MM.1S (cell line): ENCODE measurements at regions not wholly inside any gene's neighbourhood (a gene's known extent, or its start where the extent isn't known, plus 50 kb on each side); places are given as distances from the start of the nearest gene placed in this dataset.

Source experiments
- DNase-seq: peaks from one replicate; pipeline ENCODE4 v3.0.0-alpha.2; 2015
- H2AFZ ChIP-seq: fragments of 300-600 bp; sonication (generic); 2 replicates; pipeline ENCODE4 v1.6.0; 2016; ENCODE audit warnings: antibody characterized with exemption, low read length
- H3F3A ChIP-seq: fragments of 300-600 bp; sonication (generic); 2 replicates; pipeline ENCODE4 v1.6.1; 2016; ENCODE audit warnings: mild to moderate bottlenecking, antibody characterized with exemption, low read length, moderate library complexity, mixed read lengths; ENCODE audit not compliant: insufficient read depth
- H3K27ac ChIP-seq: fragments of 300-600 bp; sonication (generic); 2 replicates; pipeline ENCODE4 v1.5.1; 2016; ENCODE audit warnings: mild to moderate bottlenecking, low read length
- H3K27me3 ChIP-seq: fragments of 300-600 bp; sonication (generic); replicated peaks from 2 replicates; pipeline ENCODE4 v1.6.0; 2016; ENCODE audit warnings: low read length; ENCODE audit not compliant: insufficient read depth
- H3K36me3 ChIP-seq: fragments of 300-600 bp; sonication (generic); replicated peaks from 2 replicates; pipeline ENCODE4 v1.6.1; 2016; ENCODE audit warnings: mild to moderate bottlenecking, low read length, mixed read lengths; ENCODE audit not compliant: insufficient read depth
- H3K4me1 ChIP-seq: fragments of 300-600 bp; sonication (generic); 2 replicates; pipeline ENCODE4 v1.6.1; 2016; ENCODE audit warnings: low read length, mixed read lengths
- H3K4me2 ChIP-seq: fragments of 300-600 bp; sonication (generic); 2 replicates; pipeline ENCODE4 v1.6.0; 2016; ENCODE audit warnings: low read depth, low read length
- H3K4me3 ChIP-seq: fragments of 300-600 bp; sonication (generic); 2 replicates; pipeline ENCODE4 v1.5.1; 2016; ENCODE audit warnings: low read length, mixed read lengths
- H3K79me2 ChIP-seq: fragments of 300-600 bp; sonication (generic); 2 replicates; pipeline ENCODE4 v1.6.1; 2016; ENCODE audit warnings: mixed run types, low read length, mixed read lengths
- H3K9ac ChIP-seq: fragments of 300-600 bp; sonication (generic); 2 replicates; pipeline ENCODE4 v1.6.1; 2016; ENCODE audit warnings: low read length, mixed read lengths
- H3K9me2 ChIP-seq: fragments of 300-600 bp; sonication (generic); replicated peaks from 2 replicates; pipeline ENCODE4 v1.6.1; 2016; ENCODE audit warnings: mild to moderate bottlenecking, low read length, mixed read lengths; ENCODE audit not compliant: insufficient read depth
- H3K9me3 ChIP-seq: fragments of 300-600 bp; sonication (generic); replicated peaks from 2 replicates; pipeline ENCODE4 v1.6.1; 2016; ENCODE audit warnings: mild to moderate bottlenecking, low read length, mixed read lengths; ENCODE audit not compliant: insufficient read depth
- H4K20me1 ChIP-seq: fragments of 300-600 bp; sonication (generic); 2 replicates; pipeline ENCODE4 v1.6.1; 2016; ENCODE audit warnings: mild to moderate bottlenecking, low read length, moderate library complexity, mixed read lengths; ENCODE audit not compliant: insufficient read depth
- EZH2 ChIP-seq: fragments of 300-600 bp; sonication (generic); optimal IDR thresholded peaks from 2 replicates; pipeline ENCODE3; 2017; ENCODE audit warnings: low read depth, mild to moderate bottlenecking, antibody characterized with exemption, low read length, mixed read lengths
- EZH2phosphoT487 ChIP-seq: fragments of 300-600 bp; sonication (generic); IDR thresholded peaks from 2 replicates; pipeline ENCODE4 v1.6.1; 2018; ENCODE audit warnings: antibody characterized with exemption, low read length
- TF ChIP-seq, protein P1 (sequence below): fragments of 300-600 bp; sonication (generic); IDR thresholded peaks from 2 replicates; pipeline ENCODE4 v1.5.1; 2016; ENCODE audit warnings: antibody characterized with exemption, low read length, mixed read lengths

DNA sequence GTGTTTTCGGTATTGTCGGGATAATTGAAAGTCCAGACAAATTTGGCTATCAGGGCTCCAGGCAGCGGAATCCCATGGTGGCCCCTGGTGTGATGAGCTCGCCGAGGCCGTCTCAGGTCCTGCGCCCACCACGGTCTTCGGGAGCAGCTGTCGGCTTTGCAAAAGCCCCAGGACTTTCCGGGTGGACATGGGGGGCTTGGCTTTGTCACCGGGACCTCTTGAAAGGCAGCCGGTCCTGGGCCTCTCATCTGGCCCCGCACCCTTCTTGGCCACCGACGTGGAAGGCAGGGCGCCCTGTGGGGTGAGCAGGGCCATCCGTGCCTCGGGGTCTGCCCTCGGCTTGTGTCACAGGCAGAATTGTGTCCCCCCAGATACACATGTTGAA, 87.1 kb upstream of the ACTRT2 start:
- H3K9me2 ChIP-seq, result no peaks in the 10 kb centered on the region
- no peaks in the 10 kb centered on the region for H4K20me1 ChIP-seq
- TF ChIP-seq EZH2phosphoT487, result no peak
- no peak overlapping the region for H3K4me3 ChIP-seq
- no peaks in the 10 kb centered on the region for H3K36me3 ChIP-seq
- no peak overlapping the region for H2AFZ ChIP-seq
- no peak for DNase-seq
- no peak overlapping the region for H3K9ac ChIP-seq
- H3K27me3 ChIP-seq, result peaks cover 78% of the 10 kb centered on the region
- no peak overlapping the region for H3K27ac ChIP-seq
- no peaks in the 10 kb centered on the region for H3K4me1 ChIP-seq
- H3K9me3 ChIP-seq, result no peaks in the 10 kb centered on the region
- H3F3A ChIP-seq, result no peaks in the 10 kb centered on the region
- no peak overlapping the region for H3K4me2 ChIP-seq
- H3K79me2 ChIP-seq, result no peaks in the 10 kb centered on the region

DNA sequence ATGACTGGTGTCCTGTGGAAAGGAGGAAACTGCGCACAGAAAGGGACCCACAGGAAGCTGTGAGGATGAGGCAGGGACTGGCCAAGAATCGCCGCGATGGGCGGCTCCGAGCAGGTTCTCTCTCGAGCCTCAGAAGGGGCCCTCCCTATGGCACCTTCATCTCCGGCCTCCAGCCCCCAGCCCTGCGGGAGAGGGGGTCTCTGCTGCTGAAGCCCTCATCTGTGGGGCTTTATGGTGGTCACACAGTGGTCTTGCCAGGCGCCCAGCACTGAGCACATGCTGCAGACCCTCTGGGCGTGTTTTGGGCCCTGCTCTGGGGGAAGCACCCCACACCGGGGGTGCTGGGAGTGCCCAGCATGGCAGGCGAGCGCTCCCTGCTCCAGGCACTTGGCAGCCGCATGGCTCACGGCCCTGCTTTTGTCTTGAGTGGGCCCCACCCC, 86.6 kb upstream of the ACTRT2 start:
- Histone ChIP-seq H3F3A (no peaks in the 10 kb centered on the region), H3K4me3 (no peak overlapping the region), H3K4me1 (no peaks in the 10 kb centered on the region), H3K79me2 (no peaks in the 10 kb centered on the region), H3K9ac (no peak overlapping the region), H3K9me2 (no peaks in the 10 kb centered on the region), H3K27ac (no peak overlapping the region), H4K20me1 (no peaks in the 10 kb centered on the region), H2AFZ (no peak overlapping the region), H3K27me3 (peaks cover 74% of the 10 kb centered on the region), H3K9me3 (no peaks in the 10 kb centered on the region), H3K36me3 (no peaks in the 10 kb centered on the region), H3K4me2 (no peak overlapping the region)
- no peak for DNase-seq
- TF ChIP-seq, protein P1, sequence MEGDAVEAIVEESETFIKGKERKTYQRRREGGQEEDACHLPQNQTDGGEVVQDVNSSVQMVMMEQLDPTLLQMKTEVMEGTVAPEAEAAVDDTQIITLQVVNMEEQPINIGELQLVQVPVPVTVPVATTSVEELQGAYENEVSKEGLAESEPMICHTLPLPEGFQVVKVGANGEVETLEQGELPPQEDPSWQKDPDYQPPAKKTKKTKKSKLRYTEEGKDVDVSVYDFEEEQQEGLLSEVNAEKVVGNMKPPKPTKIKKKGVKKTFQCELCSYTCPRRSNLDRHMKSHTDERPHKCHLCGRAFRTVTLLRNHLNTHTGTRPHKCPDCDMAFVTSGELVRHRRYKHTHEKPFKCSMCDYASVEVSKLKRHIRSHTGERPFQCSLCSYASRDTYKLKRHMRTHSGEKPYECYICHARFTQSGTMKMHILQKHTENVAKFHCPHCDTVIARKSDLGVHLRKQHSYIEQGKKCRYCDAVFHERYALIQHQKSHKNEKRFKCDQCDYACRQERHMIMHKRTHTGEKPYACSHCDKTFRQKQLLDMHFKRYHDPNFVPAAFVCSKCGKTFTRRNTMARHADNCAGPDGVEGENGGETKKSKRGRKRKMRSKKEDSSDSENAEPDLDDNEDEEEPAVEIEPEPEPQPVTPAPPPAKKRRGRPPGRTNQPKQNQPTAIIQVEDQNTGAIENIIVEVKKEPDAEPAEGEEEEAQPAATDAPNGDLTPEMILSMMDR, result no peak
- TF ChIP-seq EZH2, result no peak
- TF ChIP-seq EZH2phosphoT487, result no peak

DNA sequence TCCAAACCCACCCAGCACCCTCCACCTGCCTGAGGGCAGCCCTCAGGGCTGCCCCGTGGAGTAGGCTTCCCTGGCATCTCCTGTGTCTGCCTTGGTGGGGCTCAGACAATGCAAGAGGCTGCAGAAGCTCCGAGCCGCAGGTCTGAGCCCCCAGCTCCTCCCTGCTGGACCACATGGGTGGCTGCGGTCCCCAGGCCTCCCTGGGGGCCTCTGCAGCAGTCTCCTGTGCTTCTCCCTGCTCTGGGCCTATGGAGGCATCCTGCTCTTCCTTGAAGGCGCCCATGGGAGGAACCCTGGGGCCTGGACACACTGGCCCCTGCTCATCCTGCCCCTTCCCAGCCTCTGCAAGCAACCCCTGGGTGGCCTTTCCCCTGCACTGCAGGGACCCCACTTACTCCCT, 86.1 kb upstream of the ACTRT2 start:
- H3K4me1 ChIP-seq, result no peaks in the 10 kb centered on the region
- H3K4me2 ChIP-seq, result no peak overlapping the region
- no peaks in the 10 kb centered on the region for H3F3A ChIP-seq
- H3K27me3 ChIP-seq, result peaks cover 74% of the 10 kb centered on the region
- H3K79me2 ChIP-seq, result no peaks in the 10 kb centered on the region
- no peak for DNase-seq
- H3K27ac ChIP-seq, result no peak overlapping the region
- TF ChIP-seq EZH2phosphoT487, result no peak
- TF ChIP-seq EZH2, result no peak
- TF ChIP-seq, protein P1, result no peak
- no peaks in the 10 kb centered on the region for H3K9me3 ChIP-seq
- no peak overlapping the region for H3K9ac ChIP-seq
- H3K4me3 ChIP-seq, result no peak overlapping the region
- H4K20me1 ChIP-seq, result no peaks in the 10 kb centered on the region
- H3K36me3 ChIP-seq, result no peaks in the 10 kb centered on the region
- no peaks in the 10 kb centered on the region for H3K9me2 ChIP-seq
- no peak overlapping the region for H2AFZ ChIP-seq

DNA sequence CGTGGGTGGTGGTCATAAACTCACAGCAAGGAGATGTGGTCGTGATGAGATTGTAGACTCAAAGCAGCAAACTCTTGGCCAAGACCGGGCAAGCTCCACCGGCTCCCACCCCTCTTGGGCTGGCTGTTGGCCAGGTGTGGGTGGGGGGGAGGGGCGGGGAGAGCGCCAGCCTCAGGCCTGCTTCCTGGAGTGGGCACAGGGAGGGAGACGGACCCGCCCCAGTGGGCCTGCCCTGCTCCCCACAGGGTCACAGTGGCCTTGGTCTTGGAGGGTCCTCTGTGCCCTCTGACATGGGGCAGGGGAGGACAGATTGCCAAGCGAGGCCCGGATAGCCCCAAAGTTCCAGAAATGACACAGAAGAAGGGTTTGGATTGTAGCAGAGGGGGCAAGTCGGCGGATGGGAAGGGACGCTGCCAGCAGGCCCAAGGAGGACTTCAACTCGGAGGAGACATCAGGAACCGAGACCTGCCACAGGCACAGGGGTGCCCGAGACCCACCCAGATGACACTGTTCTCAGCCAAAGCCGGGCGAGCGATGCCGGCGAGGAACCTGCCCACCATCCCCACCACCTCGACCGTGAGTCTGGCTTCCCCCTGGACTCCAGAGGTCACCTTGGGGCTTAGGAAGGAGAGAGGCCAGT, 85.4 kb upstream of the ACTRT2 start:
- Histone ChIP-seq H3F3A (no peaks in the 10 kb centered on the region), H2AFZ (no peak overlapping the region), H3K4me1 (no peaks in the 10 kb centered on the region), H3K27ac (no peak overlapping the region), H3K36me3 (no peaks in the 10 kb centered on the region), H3K27me3 (peaks cover 73% of the 10 kb centered on the region), H3K79me2 (no peaks in the 10 kb centered on the region), H3K4me3 (no peak overlapping the region), H3K9me2 (no peaks in the 10 kb centered on the region), H3K9ac (no peak overlapping the region), H3K4me2 (no peak overlapping the region), H4K20me1 (no peaks in the 10 kb centered on the region), H3K9me3 (no peaks in the 10 kb centered on the region)
- no peak for DNase-seq
- TF ChIP-seq EZH2phosphoT487 (no peak), EZH2 (no peak)
- TF ChIP-seq, protein P1, result no peak
